Endothelial cell of umbilical vein (primary cell): ENCODE measurements at regions not wholly inside any gene's neighbourhood (a gene's known extent, or its start where the extent isn't known, plus 50 kb on each side); places are given as distances from the start of the nearest gene placed in this dataset.

Source experiments
- BruUV-seq: library from RNA; stranded (reverse); fragments of 400-500 nt; replicated peaks from 2 replicates; lab custom pipeline; 2021; lab: Mats Ljungman, UMichigan
- CTCF ChIA-PET: fragments of 300-600, 350-600 bp; sonication (Branson Sonifier 250); formaldehyde crosslinking; loops from one replicate; lab custom pipeline; 2021; ENCODE audit warnings: antibody characterized with exemption, inconsistent platforms; lab: Charles Lee
- POLR2A ChIA-PET: fragments of 300-600, 350-600 bp; sonication (Branson Sonifier 250); formaldehyde crosslinking; loops from one replicate; lab custom pipeline; 2021; ENCODE audit warnings: antibody characterized with exemption, inconsistent platforms; lab: Charles Lee
- DNase-seq: peaks from one replicate; pipeline ENCODE4 v3.0.0-alpha.2; 2011; ENCODE audit warnings: low read depth, low spot score
- FAIRE-seq: peaks from 2 replicates; lab custom pipeline; 2011; peaks lifted over from hg19 to GRCh38; lab: Jason Lieb, UNC
- H2AFZ ChIP-seq: 2 replicates; pipeline ENCODE4 v1.6.0; 2012; ENCODE audit warnings: low read depth, low read length, control low read depth, inconsistent platforms
- H3K27ac ChIP-seq: 2 replicates; pipeline ENCODE4 v1.5.1; 2011; ENCODE audit warnings: low read depth, mild to moderate bottlenecking, control low read depth, low read length, moderate library complexity; ENCODE audit not compliant: insufficient read depth
- H3K27me3 ChIP-seq, 2 experiments: 2 replicates each; pipeline versions ENCODE4 v1.6.0 to v1.6.1; 2011; ENCODE audit warnings: low read length in 2 of 2, mixed read lengths in 1 of 2; ENCODE audit not compliant: control insufficient read depth in 2 of 2, insufficient read depth in 2 of 2
- H3K36me3 ChIP-seq, 2 experiments: 2 replicates in 1 of 2; 3 replicates in 1 of 2; pipeline ENCODE4 v1.5.1; 2011; ENCODE audit warnings: low read length in 2 of 2, mild to moderate bottlenecking in 1 of 2, moderate library complexity in 1 of 2; ENCODE audit not compliant: control insufficient read depth in 2 of 2, insufficient read depth in 2 of 2; ENCODE audit errors: extremely low read depth in 1 of 2
- H3K4me1 ChIP-seq: 3 replicates; pipeline ENCODE4 v1.5.1; 2011; ENCODE audit warnings: mild to moderate bottlenecking, low read length; ENCODE audit not compliant: control insufficient read depth, insufficient read depth; ENCODE audit errors: extremely low read depth
- H3K4me2 ChIP-seq: 2 replicates; pipeline ENCODE4 v1.6.1; 2011; ENCODE audit warnings: low read length, control low read depth, mixed read lengths; ENCODE audit not compliant: insufficient read depth
- H3K4me3 ChIP-seq, 3 experiments: fragments of 200-600 bp in 1 of 3; sonication (generic), shearing (Covaris generic) in 1 of 3; replicated peaks in 1 of 3; 2 replicates each; pipeline ENCODE4 v1.5.1; 2011 to 2016; ENCODE audit warnings: control low read depth in 3 of 3, low read length in 3 of 3, mild to moderate bottlenecking in 2 of 3, inconsistent platforms in 1 of 3, low read depth in 1 of 3, moderate library complexity in 1 of 3; ENCODE audit not compliant: insufficient read depth in 1 of 3
- H3K79me2 ChIP-seq: 2 replicates; pipeline ENCODE4 v1.6.0; 2012; ENCODE audit warnings: low read length, inconsistent platforms; ENCODE audit not compliant: control insufficient read depth, insufficient read depth
- H3K9ac ChIP-seq: replicated peaks from 2 replicates; pipeline ENCODE3; 2011; ENCODE audit warnings: low read length, control low read depth; ENCODE audit not compliant: insufficient read depth; ENCODE audit errors: extremely low read depth
- H3K9me1 ChIP-seq: replicated peaks from 3 replicates; pipeline ENCODE4 v1.6.0; 2011; ENCODE audit warnings: mild to moderate bottlenecking, low read length; ENCODE audit not compliant: control insufficient read depth, insufficient read depth; ENCODE audit errors: extremely low read depth
- H3K9me3 ChIP-seq: replicated peaks from 2 replicates; pipeline ENCODE4 v1.5.1; 2012; ENCODE audit warnings: low read length, inconsistent platforms; ENCODE audit not compliant: control insufficient read depth, insufficient read depth
- H4K20me1 ChIP-seq: replicated peaks from 2 replicates; pipeline ENCODE3; 2011; ENCODE audit warnings: mild to moderate bottlenecking, low read length; ENCODE audit not compliant: control insufficient read depth, insufficient read depth; ENCODE audit errors: extremely low read depth
- CTCF ChIP-seq, 2 donors: IDR thresholded peaks; 1 replicate in 1 of 2; 2 replicates in 1 of 2; pipeline ENCODE4 v1.5.1; 2011; ENCODE audit warnings: low read length in 2 of 2, mild to moderate bottlenecking in 2 of 2, moderate library complexity in 2 of 2, control low read depth in 1 of 2, inconsistent platforms in 1 of 2, low read depth in 1 of 2; ENCODE audit not compliant: insufficient read depth in 1 of 2; ENCODE audit errors: extremely low read depth in 1 of 2
- EZH2 ChIP-seq: IDR thresholded peaks from 2 replicates; pipeline ENCODE4 v1.6.1; 2012; ENCODE audit warnings: borderline replicate concordance, low read depth, mild to moderate bottlenecking, moderate library complexity, low read length, inconsistent platforms; ENCODE audit not compliant: severe bottlenecking
- GATA2 ChIP-seq: IDR thresholded peaks from 2 replicates; pipeline ENCODE4 v1.7.0; 2011; ENCODE audit warnings: low read depth, mild to moderate bottlenecking, moderate library complexity, mixed read lengths, low read length; ENCODE audit not compliant: insufficient read length, insufficient read depth
- MAX ChIP-seq: IDR thresholded peaks from 2 replicates; pipeline ENCODE4 v1.6.1; 2011; ENCODE audit not compliant: insufficient read depth, insufficient read length
- MYC ChIP-seq: IDR thresholded peaks from one replicate; pipeline ENCODE4 v1.6.1; 2011; ENCODE audit warnings: mild to moderate bottlenecking, low read depth, low read length
- POLR2A ChIP-seq: IDR thresholded peaks from 2 replicates; pipeline ENCODE4 v1.6.1; 2012; ENCODE audit warnings: low read depth, mild to moderate bottlenecking, control low read depth, low read length
- POLR2AphosphoS5 ChIP-seq: IDR thresholded peaks from 2 replicates; pipeline ENCODE4 v1.6.1; 2012; ENCODE audit warnings: low read depth, mild to moderate bottlenecking, control low read depth, low read length, moderate library complexity; ENCODE audit not compliant: insufficient read depth
- dilution Hi-C: fragments of 300-500 bp; cut with MboI; formaldehyde crosslinking; loops from one replicate; pipeline ENCODE4 v1.15.0; 2019; ENCODE audit warnings: low sequenced_read_pairs; ENCODE audit not compliant: extremely low pct_ligation_motif_present
- intact Hi-C: fragments of 100-400 bp; cut with micrococcal nuclease; formaldehyde crosslinking; loops from one replicate; pipeline ENCODE4 v1.10.0; 2022

GRCh38 chr1:199172171-199173124 is 533.6 kb downstream of the PTPRC start:
- Histone ChIP-seq H2AFZ (no peak overlapping the region), H3K36me3 (no peaks in the 10 kb centered on the region), H4K20me1 (no peaks in the 10 kb centered on the region), H3K4me1 (no peaks in the 10 kb centered on the region), H3K9me1 (no peaks in the 10 kb centered on the region), H3K9ac (no peak overlapping the region), H3K79me2 (no peaks in the 10 kb centered on the region), H3K9me3 (no peaks in the 10 kb centered on the region), H3K27ac (no peak overlapping the region), H3K27me3 (no peaks in the 10 kb centered on the region), H3K4me2 (no peak overlapping the region), H3K4me3 (no peak overlapping the region)
- FAIRE-seq (no peak), DNase-seq (no peak)
- intact Hi-C loops (no loop called here), dilution Hi-C loops (no loop called here)
- POLR2A ChIA-PET = no interaction called here
- BruUV-seq = no TSS peak
- TF ChIP-seq POLR2AphosphoS5 = no peak
- no peak for TF ChIP-seq EZH2
- TF ChIP-seq GATA2 = no peak
- no peak for TF ChIP-seq CTCF (IDR thresholded peaks at IDR 0.05; ENCODE audit: extremely low read depth in 1 of 2, insufficient read depth in 1 of 2, low read depth in 1 of 2, low read length in 2 of 2)
- no peak for TF ChIP-seq MYC
- TF ChIP-seq POLR2A = no peak
- TF ChIP-seq MAX = no peak
- CTCF ChIA-PET = no interaction called here
